Breast epithelium (tissue), 3 donors: ENCODE measurements at regions not wholly inside any gene's neighbourhood (a gene's known extent, or its start where the extent isn't known, plus 50 kb on each side); places are given as distances from the start of the nearest gene placed in this dataset.

Experiments used
- POLR2A ChIP-seq: fragments of 450-650 bp; IDR thresholded peaks from one replicate; pipeline ENCODE4 v1.6.1; 2016; ENCODE audit warnings: antibody characterized with exemption, mild to moderate bottlenecking, moderate library complexity
- POLR2AphosphoS5 ChIP-seq, 3 donors: sonication (generic); formaldehyde crosslinking; IDR thresholded peaks; one replicate each; pipeline ENCODE4 v1.6.1; 2017; ENCODE audit warnings: antibody characterized with exemption in 3 of 3
- TF ChIP-seq, protein P1 (sequence below), 3 donors: fragments of 450-650 bp; IDR thresholded peaks; one replicate each; pipeline ENCODE4 v1.5.1; 2016 to 2017; ENCODE audit warnings: antibody characterized with exemption in 3 of 3, mild to moderate bottlenecking in 3 of 3, moderate library complexity in 3 of 3

- TF ChIP-seq POLR2A (no peak), POLR2AphosphoS5 (IDR thresholded peaks at IDR 0.05) (no peak)
- TF ChIP-seq, protein P1, sequence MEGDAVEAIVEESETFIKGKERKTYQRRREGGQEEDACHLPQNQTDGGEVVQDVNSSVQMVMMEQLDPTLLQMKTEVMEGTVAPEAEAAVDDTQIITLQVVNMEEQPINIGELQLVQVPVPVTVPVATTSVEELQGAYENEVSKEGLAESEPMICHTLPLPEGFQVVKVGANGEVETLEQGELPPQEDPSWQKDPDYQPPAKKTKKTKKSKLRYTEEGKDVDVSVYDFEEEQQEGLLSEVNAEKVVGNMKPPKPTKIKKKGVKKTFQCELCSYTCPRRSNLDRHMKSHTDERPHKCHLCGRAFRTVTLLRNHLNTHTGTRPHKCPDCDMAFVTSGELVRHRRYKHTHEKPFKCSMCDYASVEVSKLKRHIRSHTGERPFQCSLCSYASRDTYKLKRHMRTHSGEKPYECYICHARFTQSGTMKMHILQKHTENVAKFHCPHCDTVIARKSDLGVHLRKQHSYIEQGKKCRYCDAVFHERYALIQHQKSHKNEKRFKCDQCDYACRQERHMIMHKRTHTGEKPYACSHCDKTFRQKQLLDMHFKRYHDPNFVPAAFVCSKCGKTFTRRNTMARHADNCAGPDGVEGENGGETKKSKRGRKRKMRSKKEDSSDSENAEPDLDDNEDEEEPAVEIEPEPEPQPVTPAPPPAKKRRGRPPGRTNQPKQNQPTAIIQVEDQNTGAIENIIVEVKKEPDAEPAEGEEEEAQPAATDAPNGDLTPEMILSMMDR (IDR thresholded peaks at IDR 0.05) = no peak
Measured at GRCh38 chr7:115637128-115637527, 393.4 kb downstream of the TFEC start.
